OCI-LY1 (cell line): ENCODE measurements at regions not wholly inside any gene's neighbourhood (a gene's known extent, or its start where the extent isn't known, plus 50 kb on each side); places are given as distances from the start of the nearest gene placed in this dataset.

Experiments used
- EZH2 ChIP-seq: fragments of 200-600 bp; sonication (generic), shearing (Covaris generic); IDR thresholded peaks from 2 replicates; pipeline ENCODE4 v1.8.0; 2017; ENCODE audit warnings: borderline replicate concordance, mixed run types, mild to moderate bottlenecking, antibody characterized with exemption, low read length, moderate library complexity, mixed read lengths
- TF ChIP-seq, protein P1 (sequence below): fragments of 200-600 bp; sonication (generic), shearing (Covaris generic); IDR thresholded peaks from 2 replicates; pipeline ENCODE4 v1.5.1; 2017; ENCODE audit warnings: mild to moderate bottlenecking, antibody characterized with exemption, low read length, moderate library complexity, mixed read lengths

DNA sequence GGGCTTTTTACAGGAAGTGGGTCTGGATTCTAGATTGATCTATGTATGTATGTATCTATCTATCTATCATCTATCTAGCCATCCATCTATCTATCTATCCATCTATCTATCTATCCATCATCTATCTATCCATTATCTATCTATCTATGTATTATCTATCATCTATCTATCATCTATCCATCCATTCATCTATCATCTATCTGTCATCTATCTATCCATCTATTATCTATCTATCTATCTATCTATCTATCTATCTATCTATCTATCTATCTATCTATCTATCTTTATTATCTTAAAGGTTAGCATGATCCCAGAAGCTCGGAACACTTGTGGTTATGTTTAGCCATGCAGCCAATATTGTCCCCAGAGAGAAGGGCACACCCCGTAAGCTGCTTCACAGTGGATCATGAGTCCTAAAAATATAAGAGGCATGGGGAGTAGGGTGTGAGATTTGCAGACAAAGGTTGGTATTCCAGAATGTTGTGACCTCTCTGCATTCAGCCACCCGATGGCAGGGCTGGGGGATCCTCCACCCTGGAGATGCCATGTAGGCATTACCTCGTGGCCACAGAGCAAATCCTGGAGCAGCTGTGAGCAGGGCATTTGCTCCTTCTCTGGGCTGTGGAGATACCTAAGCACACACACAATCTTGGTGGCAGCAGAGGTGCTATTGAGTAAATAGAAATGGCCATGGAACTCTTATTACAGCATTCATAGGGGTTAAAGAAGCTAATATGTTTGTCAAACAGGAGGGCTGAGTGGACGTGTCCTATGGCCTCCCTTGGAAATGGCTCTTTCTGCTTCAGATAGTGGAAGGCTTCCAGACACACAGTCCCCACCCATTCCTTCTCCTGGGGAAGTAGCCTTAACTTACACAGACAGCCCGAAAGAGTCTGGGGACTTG, 310.0 kb upstream of the TSHZ3 start:
- TF ChIP-seq, protein P1, sequence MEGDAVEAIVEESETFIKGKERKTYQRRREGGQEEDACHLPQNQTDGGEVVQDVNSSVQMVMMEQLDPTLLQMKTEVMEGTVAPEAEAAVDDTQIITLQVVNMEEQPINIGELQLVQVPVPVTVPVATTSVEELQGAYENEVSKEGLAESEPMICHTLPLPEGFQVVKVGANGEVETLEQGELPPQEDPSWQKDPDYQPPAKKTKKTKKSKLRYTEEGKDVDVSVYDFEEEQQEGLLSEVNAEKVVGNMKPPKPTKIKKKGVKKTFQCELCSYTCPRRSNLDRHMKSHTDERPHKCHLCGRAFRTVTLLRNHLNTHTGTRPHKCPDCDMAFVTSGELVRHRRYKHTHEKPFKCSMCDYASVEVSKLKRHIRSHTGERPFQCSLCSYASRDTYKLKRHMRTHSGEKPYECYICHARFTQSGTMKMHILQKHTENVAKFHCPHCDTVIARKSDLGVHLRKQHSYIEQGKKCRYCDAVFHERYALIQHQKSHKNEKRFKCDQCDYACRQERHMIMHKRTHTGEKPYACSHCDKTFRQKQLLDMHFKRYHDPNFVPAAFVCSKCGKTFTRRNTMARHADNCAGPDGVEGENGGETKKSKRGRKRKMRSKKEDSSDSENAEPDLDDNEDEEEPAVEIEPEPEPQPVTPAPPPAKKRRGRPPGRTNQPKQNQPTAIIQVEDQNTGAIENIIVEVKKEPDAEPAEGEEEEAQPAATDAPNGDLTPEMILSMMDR: no peak
- TF ChIP-seq EZH2: no peak
